ENCODE measurements at regions not wholly inside any gene's neighbourhood (a gene's known extent, or its start where the extent isn't known, plus 50 kb on each side); places are given as distances from the start of the nearest gene placed in this dataset.
A peak's percentile ranks its signal among the peaks of the same experiment; 100 is the strongest.

DNA sequence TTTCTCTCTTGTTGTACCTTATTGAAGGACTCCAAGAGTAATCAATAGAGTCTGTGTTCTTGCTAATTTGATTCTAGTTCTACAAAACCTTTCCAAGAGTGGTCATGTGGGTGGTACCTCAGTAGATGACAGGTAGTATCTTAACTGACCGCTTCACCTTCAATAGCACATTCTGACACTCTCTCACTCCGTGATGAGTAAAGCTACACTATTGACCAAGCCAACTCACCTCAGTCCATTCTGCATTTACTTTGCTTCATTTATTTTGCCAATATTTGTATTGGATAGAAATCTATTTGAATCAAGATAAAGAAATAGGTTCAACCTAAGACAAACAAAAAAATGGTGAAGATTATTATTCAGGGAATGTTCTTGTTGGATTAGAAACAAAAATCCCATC is 1869.6 kb upstream of the CELF4 start:
- no peak for ATAC-seq
- no peak overlapping the region for H3K4me3 ChIP-seq (ENCODE audit: low read length)
- WGBS, result 92% methylated on average over 2 of the region's 2 CpGs
- intact Hi-C loops (cut with DNase I), result no loop called here
- H3K9me3 ChIP-seq (ENCODE audit: control insufficient read depth, low read length), result no peaks in the 10 kb centered on the region
- H3K27ac ChIP-seq (ENCODE audit: low read length), result no peak overlapping the region
- no peak for DNase-seq
- no peaks in the 10 kb centered on the region for H3K4me1 ChIP-seq (ENCODE audit: control insufficient read depth, insufficient read depth, low read length)
- no peaks in the 10 kb centered on the region for H3K27me3 ChIP-seq (ENCODE audit: control insufficient read depth, insufficient read depth)

DNA sequence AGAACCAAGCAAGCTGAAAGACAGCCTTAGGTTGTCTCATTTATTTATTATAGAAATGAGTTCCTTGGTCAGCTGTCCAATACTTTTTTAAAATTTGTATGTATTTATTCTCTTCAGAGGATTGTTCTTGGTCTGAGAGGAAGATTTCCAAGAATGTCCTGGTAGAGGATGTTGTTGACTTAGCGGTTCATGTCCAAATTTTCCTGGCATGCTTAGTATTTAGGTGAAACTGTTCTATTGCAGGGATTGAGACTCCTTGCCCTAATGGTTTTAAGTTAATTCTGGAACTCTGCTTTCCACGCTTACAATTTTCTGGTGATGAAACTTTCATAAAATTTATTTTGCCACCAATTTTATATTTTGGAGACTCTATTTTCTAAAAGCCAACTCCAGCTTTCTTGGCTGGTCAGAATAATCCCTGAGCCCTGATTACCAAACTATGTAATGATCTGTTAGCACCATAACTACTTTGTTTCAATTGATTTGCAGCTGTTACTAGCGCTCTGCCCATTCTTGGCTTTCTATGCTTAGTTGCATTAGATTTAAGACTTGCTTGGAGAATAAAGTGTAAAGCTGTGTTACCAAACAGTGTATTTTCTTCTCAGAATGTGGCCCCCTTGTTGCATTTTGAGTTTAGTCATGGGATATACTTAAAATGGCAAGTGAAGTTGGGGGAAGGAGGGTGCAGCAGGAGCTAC is 1868.8 kb upstream of the CELF4 start:
- WGBS, result 60% methylated on average over 3 of the region's 3 CpGs

GRCh38 chr18:39425172-39425850 is 1859.7 kb upstream of the CELF4 start:
- Histone ChIP-seq H3K27me3 (ENCODE audit: control insufficient read depth, insufficient read depth) (no peaks in the 10 kb centered on the region), H3K4me3 (ENCODE audit: low read length) (no peak overlapping the region), H3K9me3 (ENCODE audit: control insufficient read depth, low read length) (no peaks in the 10 kb centered on the region), H3K4me1 (ENCODE audit: control insufficient read depth, insufficient read depth, low read length) (no peaks in the 10 kb centered on the region), H3K27ac (ENCODE audit: low read length) (no peak overlapping the region)
- WGBS, result 82% methylated on average over 4 of the region's 4 CpGs
- no peak for ATAC-seq
- intact Hi-C loops (cut with DNase I), result no loop called here
- DNase-seq, result no peak

More for the DNA sequence above, 1868.8 kb upstream of the CELF4 start:
- ATAC-seq, result peak in 1 of 2 donors; percentile 90
- Histone ChIP-seq H3K27me3 (ENCODE audit: control insufficient read depth, insufficient read depth) (no peaks in the 10 kb centered on the region), H3K4me1 (ENCODE audit: control insufficient read depth, insufficient read depth, low read length) (no peaks in the 10 kb centered on the region), H3K9me3 (ENCODE audit: control insufficient read depth, low read length) (no peaks in the 10 kb centered on the region), H3K27ac (ENCODE audit: low read length) (no peak overlapping the region), H3K4me3 (ENCODE audit: low read length) (no peak overlapping the region)
- no peak for DNase-seq
- intact Hi-C loops (cut with DNase I), result no loop called here

DNA sequence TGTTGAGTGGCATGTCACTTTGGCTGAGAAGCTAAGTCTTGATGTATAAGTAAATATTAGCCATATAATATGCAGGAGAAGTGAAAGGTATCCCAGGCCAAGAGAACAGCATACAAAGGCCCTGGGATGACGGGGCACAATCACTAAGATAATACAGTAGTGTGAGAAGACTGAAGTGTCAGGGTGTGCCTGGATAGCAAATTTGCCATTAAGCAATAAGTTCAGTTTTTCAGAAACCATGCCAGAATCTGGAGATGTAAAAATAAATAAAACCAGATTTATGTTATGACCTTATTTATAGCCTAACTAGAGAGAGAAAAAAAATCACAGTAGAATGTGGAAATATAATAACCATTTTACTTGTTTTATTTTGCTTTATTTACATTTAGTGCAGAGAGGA is 1858.7 kb upstream of the CELF4 start:
- WGBS, result 48% methylated on average over 1 of the region's 1 CpG
- no peaks in the 10 kb centered on the region for H3K9me3 ChIP-seq (ENCODE audit: control insufficient read depth, low read length)
- no peak overlapping the region for H3K4me3 ChIP-seq (ENCODE audit: low read length)
- H3K27ac ChIP-seq (ENCODE audit: low read length), result no peak overlapping the region
- no peaks in the 10 kb centered on the region for H3K27me3 ChIP-seq (ENCODE audit: control insufficient read depth, insufficient read depth)
- no peak for ATAC-seq
- intact Hi-C loops (cut with DNase I), result no loop called here
- H3K4me1 ChIP-seq (ENCODE audit: control insufficient read depth, insufficient read depth, low read length), result no peaks in the 10 kb centered on the region
- no peak for DNase-seq

- ATAC-seq (no peak), DNase-seq (peak; percentile 31 to 42 (median 41))
- H3K4me1 ChIP-seq (ENCODE audit: control insufficient read depth, insufficient read depth, low read length), result no peaks in the 10 kb centered on the region
- H3K9me3 ChIP-seq (ENCODE audit: control insufficient read depth, low read length), result no peaks in the 10 kb centered on the region
- intact Hi-C loops (cut with DNase I), result no loop called here
- 66% methylated on average over 3 of the region's 3 CpGs for WGBS
- H3K27ac ChIP-seq (ENCODE audit: low read length), result no peak overlapping the region
- no peak overlapping the region for H3K4me3 ChIP-seq (ENCODE audit: low read length)
- H3K27me3 ChIP-seq (ENCODE audit: control insufficient read depth, insufficient read depth), result no peaks in the 10 kb centered on the region
Measured at GRCh38 chr18:39421276-39421675, 1855.7 kb upstream of the CELF4 start.

- no peaks in the 10 kb centered on the region for H3K9me3 ChIP-seq (ENCODE audit: control insufficient read depth, low read length)
- H3K4me1 ChIP-seq (ENCODE audit: control insufficient read depth, insufficient read depth, low read length), result no peaks in the 10 kb centered on the region
- no peaks in the 10 kb centered on the region for H3K27me3 ChIP-seq (ENCODE audit: control insufficient read depth, insufficient read depth)
- DNase-seq (no peak), ATAC-seq (no peak)
- H3K4me3 ChIP-seq (ENCODE audit: low read length), result no peak overlapping the region
- intact Hi-C loops (cut with DNase I), result no loop called here
- no peak overlapping the region for H3K27ac ChIP-seq (ENCODE audit: low read length)
Measured at GRCh38 chr18:39419315-39419714, 1853.7 kb upstream of the CELF4 start.

GRCh38 chr18:39415471-39415870 is 1849.9 kb upstream of the CELF4 start:
- H3K4me3 ChIP-seq (ENCODE audit: low read length), result no peak overlapping the region
- no peak overlapping the region for H3K27ac ChIP-seq (ENCODE audit: low read length)
- H3K4me1 ChIP-seq (ENCODE audit: control insufficient read depth, insufficient read depth, low read length), result no peaks in the 10 kb centered on the region
- WGBS, result 94% methylated on average over 4 of the region's 4 CpGs
- no peaks in the 10 kb centered on the region for H3K9me3 ChIP-seq (ENCODE audit: control insufficient read depth, low read length)
- H3K27me3 ChIP-seq (ENCODE audit: control insufficient read depth, insufficient read depth), result no peaks in the 10 kb centered on the region
- intact Hi-C loops (cut with DNase I), result no loop called here
- ATAC-seq, result no peak
- DNase-seq, result no peak

DNA sequence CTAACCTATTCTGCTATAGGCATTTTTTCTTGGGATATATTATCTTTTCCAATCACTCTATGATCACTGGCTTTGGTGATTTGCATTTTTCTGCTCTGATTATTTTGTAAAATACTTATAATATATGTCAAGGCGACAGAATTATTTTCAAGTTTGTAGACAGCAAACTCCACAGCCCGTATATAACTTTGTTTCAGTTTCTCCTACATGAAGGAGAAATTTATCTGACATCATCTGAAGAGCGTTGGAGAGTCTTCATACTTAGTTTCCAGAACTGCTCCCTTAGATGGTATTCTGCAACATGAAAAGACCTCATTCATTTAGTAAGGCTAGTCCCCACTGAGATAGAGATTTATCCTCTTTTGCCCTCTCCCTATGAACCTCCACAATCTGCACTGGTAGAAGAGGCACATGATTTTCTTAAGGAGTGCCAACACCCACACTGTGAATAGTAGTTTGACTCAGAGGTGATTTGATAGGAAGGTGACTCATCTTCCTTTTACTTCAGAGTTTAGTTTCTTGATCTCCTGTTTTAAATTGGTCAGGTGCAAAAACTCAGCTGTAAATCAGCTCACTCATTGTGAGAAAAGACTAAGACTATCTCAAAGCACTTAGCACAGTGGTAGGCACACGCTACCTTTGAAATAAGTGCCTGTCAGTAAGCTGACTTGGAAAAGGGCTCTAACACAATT is 1848.6 kb upstream of the CELF4 start:
- Histone ChIP-seq H3K27me3 (ENCODE audit: control insufficient read depth, insufficient read depth) (no peaks in the 10 kb centered on the region), H3K9me3 (ENCODE audit: control insufficient read depth, low read length) (no peaks in the 10 kb centered on the region), H3K4me1 (ENCODE audit: control insufficient read depth, insufficient read depth, low read length) (no peaks in the 10 kb centered on the region), H3K4me3 (ENCODE audit: low read length) (no peak overlapping the region), H3K27ac (ENCODE audit: low read length) (no peak overlapping the region)
- no peak for DNase-seq
- ATAC-seq, result no peak
- WGBS, result 82% methylated on average over 4 of the region's 4 CpGs
- intact Hi-C loops (cut with DNase I), result no loop called here

DNA sequence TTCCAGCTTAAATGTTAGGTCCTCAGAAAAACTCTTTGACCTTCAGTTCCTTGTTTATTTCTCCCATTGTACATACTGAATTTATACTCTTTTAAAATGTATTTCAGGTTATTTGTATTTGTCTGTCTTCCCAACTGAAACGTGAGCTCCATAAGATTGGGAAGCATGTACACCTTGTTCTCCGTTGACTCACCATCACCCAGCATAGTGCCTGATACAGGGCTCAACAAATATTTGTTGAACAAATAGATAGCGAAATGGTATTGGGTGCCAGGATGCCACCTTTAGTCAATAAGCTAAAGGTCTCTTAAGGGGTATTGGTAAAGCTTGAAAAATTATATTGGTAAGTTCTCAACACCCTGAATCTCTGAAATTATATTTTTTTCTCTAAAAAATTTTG is 1841.3 kb upstream of the CELF4 start:
- 93% methylated on average over 3 of the region's 3 CpGs for WGBS
- Histone ChIP-seq H3K27ac (ENCODE audit: low read length) (no peak overlapping the region), H3K4me3 (ENCODE audit: low read length) (no peak overlapping the region), H3K27me3 (ENCODE audit: control insufficient read depth, insufficient read depth) (no peaks in the 10 kb centered on the region), H3K9me3 (ENCODE audit: control insufficient read depth, low read length) (no peaks in the 10 kb centered on the region), H3K4me1 (ENCODE audit: control insufficient read depth, insufficient read depth, low read length) (no peaks in the 10 kb centered on the region)
- intact Hi-C loops (cut with DNase I), result no loop called here
- ATAC-seq (no peak), DNase-seq (no peak)

- WGBS, result 57% methylated on average over 2 of the region's 2 CpGs
- ATAC-seq, result no peak
Measured at GRCh38 chr18:39403121-39403520, 1837.5 kb upstream of the CELF4 start.

GRCh38 chr18:39399662-39400061 is 1834.1 kb upstream of the CELF4 start:
- no peak overlapping the region for H3K4me3 ChIP-seq (ENCODE audit: low read length)
- ATAC-seq, result no peak
- H3K27me3 ChIP-seq (ENCODE audit: control insufficient read depth, insufficient read depth), result no peaks in the 10 kb centered on the region
- no peak for DNase-seq
- no peaks in the 10 kb centered on the region for H3K9me3 ChIP-seq (ENCODE audit: control insufficient read depth, low read length)
- intact Hi-C loops (cut with DNase I), result no loop called here
- H3K4me1 ChIP-seq (ENCODE audit: control insufficient read depth, insufficient read depth, low read length), result no peaks in the 10 kb centered on the region
- no peak overlapping the region for H3K27ac ChIP-seq (ENCODE audit: low read length)
- 79% methylated on average over 1 of the region's 1 CpG for WGBS

More at GRCh38 chr18:39403121-39403520, 1837.5 kb upstream of the CELF4 start:
- Histone ChIP-seq H3K9me3 (ENCODE audit: control insufficient read depth, low read length) (no peaks in the 10 kb centered on the region), H3K4me3 (ENCODE audit: low read length) (no peak overlapping the region), H3K27me3 (ENCODE audit: control insufficient read depth, insufficient read depth) (no peaks in the 10 kb centered on the region), H3K4me1 (ENCODE audit: control insufficient read depth, insufficient read depth, low read length) (no peaks in the 10 kb centered on the region), H3K27ac (ENCODE audit: low read length) (no peak overlapping the region)
- DNase-seq, result no peak
- intact Hi-C loops (cut with DNase I), result no loop called here
